ENCODE measurements at regions not wholly inside any gene's neighbourhood (a gene's known extent, or its start where the extent isn't known, plus 50 kb on each side); places are given as distances from the start of the nearest gene placed in this dataset.
A peak's percentile ranks its signal among the peaks of the same experiment; 100 is the strongest.

DNA sequence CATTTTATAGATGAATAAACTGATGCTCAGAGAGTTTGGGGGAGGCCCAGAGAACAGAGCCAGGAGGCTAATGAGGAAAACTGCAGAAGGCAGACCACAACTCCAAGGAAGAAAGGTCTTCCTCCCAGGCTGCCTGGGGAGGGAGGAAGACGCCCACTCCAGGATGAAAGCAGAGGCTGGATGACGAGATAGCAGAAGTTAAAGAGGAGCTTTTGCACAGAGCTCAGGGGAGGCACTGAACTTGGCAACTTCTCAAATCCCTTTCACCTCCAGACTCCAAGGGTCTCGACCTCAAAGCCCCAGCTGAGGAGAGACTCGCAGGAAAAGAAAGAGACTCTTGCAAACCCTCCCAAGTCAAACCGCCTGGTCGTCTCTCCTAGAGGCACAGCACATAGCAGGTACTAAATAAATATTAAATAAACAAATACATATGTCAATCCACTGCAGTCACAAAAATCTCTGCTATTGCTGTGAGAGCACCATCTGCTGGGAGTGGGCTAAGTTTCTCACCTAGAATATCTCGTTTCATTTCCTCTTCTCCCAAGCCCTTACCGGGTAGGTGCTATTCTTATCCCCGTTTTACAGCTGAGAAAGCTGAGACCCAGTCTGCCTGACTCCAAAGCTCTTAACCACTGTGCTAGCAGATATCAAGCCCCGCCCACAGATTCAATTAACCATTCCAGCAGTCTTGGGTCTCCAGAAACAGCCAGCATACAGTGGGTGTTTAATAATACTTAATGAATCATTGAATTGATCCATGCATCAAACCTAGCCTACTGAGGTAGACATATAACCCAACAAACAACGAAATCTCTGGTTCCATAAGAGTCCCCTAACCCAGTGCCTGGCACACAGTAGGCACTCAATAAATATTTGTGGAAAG, 97.8 kb upstream of the HAND1 start:
- no peaks in the 10 kb centered on the region for H3K9me2 ChIP-seq (replicated peaks; ENCODE audit: insufficient read depth, low read length)
- no peak overlapping the region; the same call in 1 of the 2 replicates for H3K27ac ChIP-seq (ENCODE audit: low read length)
- H3F3A ChIP-seq (ENCODE audit: insufficient read depth, low read length), result no peaks in the 10 kb centered on the region
- H3K4me1 ChIP-seq (ENCODE audit: low read length), result peaks cover 14% of the 10 kb centered on the region
- no peaks in the 10 kb centered on the region for H3K36me3 ChIP-seq (replicated peaks; ENCODE audit: insufficient read depth, low read length)
- H3K4me3 ChIP-seq (ENCODE audit: low read length), result no peak overlapping the region
- H3K27me3 ChIP-seq (replicated peaks; ENCODE audit: insufficient read depth, low read length), result no peaks in the 10 kb centered on the region
- DNase-seq, result peak; percentile 79
- peak overlapping the region; percentile 76 for H2AFZ ChIP-seq (ENCODE audit: low read length)
- no peak overlapping the region; the same call in 1 of the 2 replicates for H3K9ac ChIP-seq (ENCODE audit: low read length)
- H3K4me2 ChIP-seq (ENCODE audit: low read depth, low read length), result peak overlapping the region; percentile 68
- no peaks in the 10 kb centered on the region for H4K20me1 ChIP-seq (ENCODE audit: insufficient read depth, low read length)
- H3K9me3 ChIP-seq (replicated peaks; ENCODE audit: insufficient read depth, low read length), result no peaks in the 10 kb centered on the region
- no peaks in the 10 kb centered on the region for H3K79me2 ChIP-seq (ENCODE audit: low read length)
- TF ChIP-seq, protein P1, sequence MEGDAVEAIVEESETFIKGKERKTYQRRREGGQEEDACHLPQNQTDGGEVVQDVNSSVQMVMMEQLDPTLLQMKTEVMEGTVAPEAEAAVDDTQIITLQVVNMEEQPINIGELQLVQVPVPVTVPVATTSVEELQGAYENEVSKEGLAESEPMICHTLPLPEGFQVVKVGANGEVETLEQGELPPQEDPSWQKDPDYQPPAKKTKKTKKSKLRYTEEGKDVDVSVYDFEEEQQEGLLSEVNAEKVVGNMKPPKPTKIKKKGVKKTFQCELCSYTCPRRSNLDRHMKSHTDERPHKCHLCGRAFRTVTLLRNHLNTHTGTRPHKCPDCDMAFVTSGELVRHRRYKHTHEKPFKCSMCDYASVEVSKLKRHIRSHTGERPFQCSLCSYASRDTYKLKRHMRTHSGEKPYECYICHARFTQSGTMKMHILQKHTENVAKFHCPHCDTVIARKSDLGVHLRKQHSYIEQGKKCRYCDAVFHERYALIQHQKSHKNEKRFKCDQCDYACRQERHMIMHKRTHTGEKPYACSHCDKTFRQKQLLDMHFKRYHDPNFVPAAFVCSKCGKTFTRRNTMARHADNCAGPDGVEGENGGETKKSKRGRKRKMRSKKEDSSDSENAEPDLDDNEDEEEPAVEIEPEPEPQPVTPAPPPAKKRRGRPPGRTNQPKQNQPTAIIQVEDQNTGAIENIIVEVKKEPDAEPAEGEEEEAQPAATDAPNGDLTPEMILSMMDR (IDR thresholded peaks at IDR 0.05; ENCODE audit: low read length), result peak; percentile 58
- TF ChIP-seq EZH2 (optimal IDR thresholded peaks at IDR 0.05; ENCODE audit: low read depth, low read length), result no peak
- TF ChIP-seq EZH2phosphoT487 (IDR thresholded peaks at IDR 0.05; ENCODE audit: low read length), result no peak

DNA sequence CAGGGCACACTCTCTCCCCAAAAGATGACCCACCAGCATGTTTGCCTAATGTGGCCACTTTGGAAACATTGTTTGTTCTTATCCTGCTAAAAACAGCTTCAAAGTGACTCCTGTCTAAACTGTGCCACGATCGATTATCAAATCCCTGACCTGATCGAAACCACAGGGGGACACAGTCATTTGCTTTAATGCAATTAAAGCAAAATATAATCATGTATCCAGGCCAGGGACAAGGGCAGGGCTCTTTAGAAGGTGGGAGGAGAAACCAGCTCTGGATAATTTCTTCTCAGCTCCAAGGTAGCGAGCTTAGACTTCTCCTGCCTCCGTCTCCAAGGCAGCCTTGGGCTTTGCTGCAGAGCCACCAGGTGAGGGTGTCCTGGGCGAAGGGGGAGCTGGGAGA, 95.0 kb upstream of the HAND1 start:
- TF ChIP-seq EZH2 (optimal IDR thresholded peaks at IDR 0.05; ENCODE audit: low read depth, low read length), result no peak
- no peaks in the 10 kb centered on the region for H4K20me1 ChIP-seq (ENCODE audit: insufficient read depth, low read length)

DNA sequence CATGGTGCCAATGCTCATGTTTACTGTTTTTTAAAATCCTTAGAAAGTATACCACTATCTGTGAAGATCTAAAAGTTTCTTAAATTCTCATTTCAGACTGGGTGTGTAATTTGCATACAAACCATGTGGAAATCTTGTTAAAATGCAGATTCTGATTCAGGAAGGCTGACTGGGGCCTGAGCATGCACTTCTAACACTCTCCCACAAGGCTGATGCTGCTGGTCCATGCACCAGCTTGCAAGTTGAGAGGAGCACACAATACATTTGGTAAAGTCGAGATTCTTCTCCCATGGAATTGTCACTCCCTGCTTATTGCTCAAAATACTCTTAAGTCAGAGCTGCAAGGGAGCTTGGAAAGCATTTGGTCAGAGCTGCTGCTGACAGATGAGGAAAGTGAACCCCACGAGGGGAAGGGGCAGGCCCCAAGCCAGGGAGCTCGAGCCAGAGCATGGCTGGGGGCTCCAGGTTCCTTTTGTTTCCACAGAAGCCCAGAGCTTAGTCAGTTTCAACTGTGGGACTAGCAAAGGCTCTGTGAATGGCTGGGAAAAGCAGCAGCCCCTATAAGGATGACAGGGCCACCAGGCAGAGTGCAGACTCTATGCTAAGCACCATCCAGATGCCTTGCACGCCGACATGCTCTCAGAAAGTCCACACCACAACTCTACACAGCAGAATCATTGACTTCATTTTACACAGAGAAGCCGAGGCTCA, 93.5 kb upstream of the HAND1 start:
- Histone ChIP-seq H3K9me3 (replicated peaks; ENCODE audit: insufficient read depth, low read length) (no peaks in the 10 kb centered on the region), H3K36me3 (replicated peaks; ENCODE audit: insufficient read depth, low read length) (no peaks in the 10 kb centered on the region), H3K9ac (ENCODE audit: low read length) (no peak overlapping the region), H3K27me3 (replicated peaks; ENCODE audit: insufficient read depth, low read length) (no peaks in the 10 kb centered on the region), H3K4me1 (ENCODE audit: low read length) (peaks cover 13% of the 10 kb centered on the region), H4K20me1 (ENCODE audit: insufficient read depth, low read length) (no peaks in the 10 kb centered on the region), H3K9me2 (replicated peaks; ENCODE audit: insufficient read depth, low read length) (no peaks in the 10 kb centered on the region), H3K4me2 (ENCODE audit: low read depth, low read length) (no peak overlapping the region), H3K79me2 (ENCODE audit: low read length) (no peaks in the 10 kb centered on the region), H3K27ac (ENCODE audit: low read length) (no peak overlapping the region), H2AFZ (ENCODE audit: low read length) (no peak overlapping the region), H3F3A (ENCODE audit: insufficient read depth, low read length) (no peaks in the 10 kb centered on the region), H3K4me3 (ENCODE audit: low read length) (no peak overlapping the region)
- no peak for DNase-seq
- TF ChIP-seq EZH2 (optimal IDR thresholded peaks at IDR 0.05; ENCODE audit: low read depth, low read length) (no peak), EZH2phosphoT487 (IDR thresholded peaks at IDR 0.05; ENCODE audit: low read length) (no peak)
- TF ChIP-seq, protein P1 (IDR thresholded peaks at IDR 0.05; ENCODE audit: low read length), result no peak

More for the DNA sequence above, 95.0 kb upstream of the HAND1 start:
- Histone ChIP-seq H3K9ac (ENCODE audit: low read length) (no peak overlapping the region), H3K4me2 (ENCODE audit: low read depth, low read length) (no peak overlapping the region), H3F3A (ENCODE audit: insufficient read depth, low read length) (no peaks in the 10 kb centered on the region), H3K79me2 (ENCODE audit: low read length) (no peaks in the 10 kb centered on the region), H3K9me3 (replicated peaks; ENCODE audit: insufficient read depth, low read length) (no peaks in the 10 kb centered on the region), H3K27me3 (replicated peaks; ENCODE audit: insufficient read depth, low read length) (no peaks in the 10 kb centered on the region), H3K4me3 (ENCODE audit: low read length) (no peak overlapping the region), H3K27ac (ENCODE audit: low read length) (no peak overlapping the region), H3K36me3 (replicated peaks; ENCODE audit: insufficient read depth, low read length) (no peaks in the 10 kb centered on the region), H3K4me1 (ENCODE audit: low read length) (peaks cover 14% of the 10 kb centered on the region), H3K9me2 (replicated peaks; ENCODE audit: insufficient read depth, low read length) (no peaks in the 10 kb centered on the region), H2AFZ (ENCODE audit: low read length) (no peak overlapping the region)
- DNase-seq, result no peak

Measured in MM.1S (cell line).